ENCODE measurements at regions not wholly inside any gene's neighbourhood (a gene's known extent, or its start where the extent isn't known, plus 50 kb on each side); places are given as distances from the start of the nearest gene placed in this dataset.

GRCh38 chr11:95589893-95590612 lies 199.5 kb downstream of the FAM76B start:
- H3K9me2 ChIP-seq (replicated peaks; ENCODE audit: low read length) = no peaks in the 10 kb centered on the region
- POLR2A ChIA-PET (ENCODE audit: unreplicated experiment) = no interaction called here
- H3K27ac ChIP-seq (ENCODE audit: low read length) = no peak overlapping the region
- CTCF ChIA-PET = no interaction called here
- no peak for ATAC-seq
- H3K4me1 ChIP-seq (ENCODE audit: insufficient read depth, low read length) = no peaks in the 10 kb centered on the region
- H3K79me2 ChIP-seq (ENCODE audit: low read length) = no peaks in the 10 kb centered on the region
- no peaks in the 10 kb centered on the region for H4K20me1 ChIP-seq (ENCODE audit: low read length)
- intact Hi-C loops (cut with micrococcal nuclease) = no loop called here
- no peaks in the 10 kb centered on the region for H3K9me3 ChIP-seq (ENCODE audit: low read length)
- no peaks in the 10 kb centered on the region for H3F3A ChIP-seq (ENCODE audit: low read length, unreplicated experiment)
- no peak overlapping the region for H3K9ac ChIP-seq (ENCODE audit: low read length)
- TF ChIP-seq CTCF (conservative IDR thresholded peaks at IDR 0.05; ENCODE audit: low read depth, low read length) = no peak
- TF ChIP-seq EZH2 (IDR thresholded peaks at IDR 0.05; ENCODE audit: low read length, unreplicated experiment) = no peak
- no peak for TF ChIP-seq EZH2phosphoT487 (IDR thresholded peaks at IDR 0.05; ENCODE audit: borderline replicate concordance, low read length)
- H3K36me3 ChIP-seq (ENCODE audit: low read depth, low read length) = no peaks in the 10 kb centered on the region
- H3K4me2 ChIP-seq (ENCODE audit: low read length) = no peak overlapping the region
- H3K27me3 ChIP-seq (ENCODE audit: low read length) = peaks cover 36% of the 10 kb centered on the region
- H3K4me3 ChIP-seq (ENCODE audit: low read length) = no peak overlapping the region
- no TSS peak for BruUV-seq (replicated peaks)
- no peak for DNase-seq
- no peak overlapping the region for H2AFZ ChIP-seq (ENCODE audit: low read length)

- Histone ChIP-seq H3K79me2 (ENCODE audit: low read length) (no peaks in the 10 kb centered on the region), H3K9me3 (ENCODE audit: low read length) (no peaks in the 10 kb centered on the region), H3K27ac (ENCODE audit: low read length) (no peak overlapping the region), H2AFZ (ENCODE audit: low read length) (no peak overlapping the region), H3K27me3 (ENCODE audit: low read length) (peaks cover 26% of the 10 kb centered on the region), H3K9ac (ENCODE audit: low read length) (no peak overlapping the region), H3K36me3 (ENCODE audit: low read depth, low read length) (no peaks in the 10 kb centered on the region), H3K9me2 (replicated peaks; ENCODE audit: low read length) (no peaks in the 10 kb centered on the region), H3K4me3 (ENCODE audit: low read length) (no peak overlapping the region), H3F3A (ENCODE audit: low read length, unreplicated experiment) (no peaks in the 10 kb centered on the region), H4K20me1 (ENCODE audit: low read length) (no peaks in the 10 kb centered on the region), H3K4me2 (ENCODE audit: low read length) (no peak overlapping the region), H3K4me1 (ENCODE audit: insufficient read depth, low read length) (no peaks in the 10 kb centered on the region)
- CTCF ChIA-PET = no interaction called here
- TF ChIP-seq CTCF (conservative IDR thresholded peaks at IDR 0.05; ENCODE audit: low read depth, low read length) (no peak), EZH2phosphoT487 (IDR thresholded peaks at IDR 0.05; ENCODE audit: borderline replicate concordance, low read length) (no peak), EZH2 (IDR thresholded peaks at IDR 0.05; ENCODE audit: low read length, unreplicated experiment) (no peak)
- POLR2A ChIA-PET (ENCODE audit: unreplicated experiment) = interaction anchor here (0.6 kb wide), 1 partner anchor 66 kb away, joined by 3 read pairs; no protein-coding TSS in a partner anchor
- intact Hi-C loops (cut with micrococcal nuclease) = no loop called here
- ATAC-seq (no peak), DNase-seq (no peak)
- no TSS peak for BruUV-seq (replicated peaks)
Observed at GRCh38 chr11:95588821-95589220, 200.8 kb downstream of the FAM76B start.

- Histone ChIP-seq H3K4me2 (ENCODE audit: low read length) (no peak overlapping the region), H3K4me1 (ENCODE audit: insufficient read depth, low read length) (no peaks in the 10 kb centered on the region), H3K36me3 (ENCODE audit: low read depth, low read length) (no peaks in the 10 kb centered on the region), H3K9ac (ENCODE audit: low read length) (no peak overlapping the region), H3K79me2 (ENCODE audit: low read length) (no peaks in the 10 kb centered on the region), H2AFZ (ENCODE audit: low read length) (no peak overlapping the region), H3K27ac (ENCODE audit: low read length) (no peak overlapping the region), H3K4me3 (ENCODE audit: low read length) (no peak overlapping the region), H3K27me3 (ENCODE audit: low read length) (peaks cover 18% of the 10 kb centered on the region), H4K20me1 (ENCODE audit: low read length) (no peaks in the 10 kb centered on the region), H3K9me3 (ENCODE audit: low read length) (no peaks in the 10 kb centered on the region), H3F3A (ENCODE audit: low read length, unreplicated experiment) (no peaks in the 10 kb centered on the region), H3K9me2 (replicated peaks; ENCODE audit: low read length) (no peaks in the 10 kb centered on the region)
- DNase-seq (no peak), ATAC-seq (no peak)
- no peak for TF ChIP-seq CTCF (conservative IDR thresholded peaks at IDR 0.05; ENCODE audit: low read depth, low read length)
- no peak for TF ChIP-seq EZH2 (IDR thresholded peaks at IDR 0.05; ENCODE audit: low read length, unreplicated experiment)
- intact Hi-C loops (cut with micrococcal nuclease) = no loop called here
- ChIA-PET POLR2A (ENCODE audit: unreplicated experiment) (no interaction called here), CTCF (no interaction called here)
- no TSS peak for BruUV-seq (replicated peaks)
Observed at GRCh38 chr11:95586661-95587060, 202.9 kb downstream of the FAM76B start.
